ENCODE measurements at regions not wholly inside any gene's neighbourhood (a gene's known extent, or its start where the extent isn't known, plus 50 kb on each side); places are given as distances from the start of the nearest gene placed in this dataset.

DNA sequence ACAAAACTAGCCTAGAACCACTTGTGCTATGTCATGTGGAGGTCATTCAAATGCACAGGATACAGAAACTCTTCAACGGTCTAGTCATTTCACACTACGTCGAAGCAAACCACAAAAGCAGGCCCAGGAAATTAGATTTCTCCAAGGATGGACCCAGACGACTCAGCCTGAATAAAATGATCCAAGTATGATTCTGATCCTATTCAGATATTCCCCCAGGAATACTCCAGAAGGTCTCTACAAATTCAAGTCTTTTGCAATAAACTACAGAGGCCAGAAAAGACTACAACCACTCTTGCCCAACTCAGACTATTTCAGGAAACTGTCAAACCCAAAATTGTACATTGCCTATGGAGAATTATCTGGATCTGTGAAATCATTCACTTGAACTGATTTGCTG, 422.5 kb downstream of the METTL4 start:
- H3K4me2 ChIP-seq (ENCODE audit: low read length) = no peak overlapping the region
- H3K9me3 ChIP-seq (ENCODE audit: control insufficient read depth in 1 of 2, insufficient read depth in 1 of 2, low read depth in 1 of 2, low read length in 2 of 2) = no peaks in the 10 kb centered on the region
- DNase-seq (ENCODE audit: low read depth, low spot score) (no peak), ATAC-seq (no peak)
- no peak overlapping the region for H3K27ac ChIP-seq (ENCODE audit: low read depth, low read length)
- H3K4me3 ChIP-seq (replicated peaks in 1 of 2; ENCODE audit: low read depth in 1 of 2, low read length in 2 of 2) = no peak overlapping the region
- no peak overlapping the region for H2AFZ ChIP-seq (ENCODE audit: low read depth, low read length, poor library complexity, severe bottlenecking)
- no peaks in the 10 kb centered on the region for H4K20me1 ChIP-seq (ENCODE audit: insufficient read depth)
- no peaks in the 10 kb centered on the region for H3K9me2 ChIP-seq (ENCODE audit: insufficient read depth)
- intact Hi-C loops (cut with micrococcal nuclease) = no loop called here
- TF ChIP-seq EGR1 (IDR thresholded peaks at IDR 0.05; ENCODE audit: low read depth) (no peak), SP1 (IDR thresholded peaks at IDR 0.05; ENCODE audit: low read depth) (no peak), ELF1 (IDR thresholded peaks at IDR 0.05; ENCODE audit: borderline replicate concordance, low read depth) (no peak), FOSL1 (IDR thresholded peaks at IDR 0.05; ENCODE audit: low read depth) (no peak), ZBTB33 (IDR thresholded peaks at IDR 0.05; ENCODE audit: extremely low read depth, insufficient replicate concordance, low read length) (no peak), CEBPB (IDR thresholded peaks at IDR 0.05; ENCODE audit: low read depth) (no peak), RAD21 (IDR thresholded peaks at IDR 0.05; ENCODE audit: low read depth) (no peak), ATF3 (IDR thresholded peaks at IDR 0.05) (no peak), POLR2AphosphoS5 (IDR thresholded peaks at IDR 0.05; ENCODE audit: low read depth, low read length) (no peak), REST (IDR thresholded peaks at IDR 0.05; ENCODE audit: low read depth) (no peak), ZFX (IDR thresholded peaks at IDR 0.05) (no peak), EZH2 (IDR thresholded peaks at IDR 0.05) (no peak), CTCF (IDR thresholded peaks at IDR 0.05 in 2 of 3, conservative IDR thresholded peaks at IDR 0.05 in 1 of 3; ENCODE audit: borderline replicate concordance in 1 of 3, insufficient read depth in 1 of 3, low read depth in 2 of 3, low read length in 2 of 3) (no peak), SIN3A (IDR thresholded peaks at IDR 0.05; ENCODE audit: low read depth) (no peak), TCF7L2 (IDR thresholded peaks at IDR 0.05; ENCODE audit: borderline replicate concordance, extremely low read depth, insufficient read depth, insufficient read length) (no peak), YY1 (IDR thresholded peaks at IDR 0.05; ENCODE audit: extremely low read depth, insufficient replicate concordance, low read depth, low read length) (no peak), ZNF274 (IDR thresholded peaks at IDR 0.05; ENCODE audit: low read depth, low read length) (no peak), POLR2A (IDR thresholded peaks at IDR 0.05; ENCODE audit: borderline replicate concordance, extremely low read depth, insufficient read depth, insufficient read length) (no peak), JUND (IDR thresholded peaks at IDR 0.05) (no peak)
- TF ChIP-seq, protein P1, sequence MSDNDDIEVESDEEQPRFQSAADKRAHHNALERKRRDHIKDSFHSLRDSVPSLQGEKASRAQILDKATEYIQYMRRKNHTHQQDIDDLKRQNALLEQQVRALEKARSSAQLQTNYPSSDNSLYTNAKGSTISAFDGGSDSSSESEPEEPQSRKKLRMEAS (IDR thresholded peaks at IDR 0.05) = no peak
- ChIA-PET CTCF (no interaction called here), RAD21 (ENCODE audit: low non-redundant PET in 1 of 2, low total read pairs in 2 of 2, uncharacterized antibody in 2 of 2, unreplicated experiment in 2 of 2) (no interaction called here), POLR2A (no interaction called here)
- no peaks in the 10 kb centered on the region for H3K79me2 ChIP-seq (ENCODE audit: insufficient read depth, low read length)
- H3K36me3 ChIP-seq (ENCODE audit: control insufficient read depth in 1 of 2, insufficient read depth in 2 of 2, low read length in 2 of 2) = no peaks in the 10 kb centered on the region
- no peaks in the 10 kb centered on the region; the same call in 1 of the 2 replicates for H3K27me3 ChIP-seq (ENCODE audit: insufficient read depth, low read length)
- H3K4me1 ChIP-seq (ENCODE audit: control insufficient read depth in 1 of 2, insufficient read depth in 2 of 2, low read length in 2 of 2) = no peaks in the 10 kb centered on the region
- BruUV-seq (replicated peaks) = no TSS peak
- no peak overlapping the region for H3K9ac ChIP-seq (ENCODE audit: low read length)
